ENCODE measurements at regions not wholly inside any gene's neighbourhood (a gene's known extent, or its start where the extent isn't known, plus 50 kb on each side); places are given as distances from the start of the nearest gene placed in this dataset.
A peak's percentile ranks its signal among the peaks of the same experiment; 100 is the strongest.

DNA sequence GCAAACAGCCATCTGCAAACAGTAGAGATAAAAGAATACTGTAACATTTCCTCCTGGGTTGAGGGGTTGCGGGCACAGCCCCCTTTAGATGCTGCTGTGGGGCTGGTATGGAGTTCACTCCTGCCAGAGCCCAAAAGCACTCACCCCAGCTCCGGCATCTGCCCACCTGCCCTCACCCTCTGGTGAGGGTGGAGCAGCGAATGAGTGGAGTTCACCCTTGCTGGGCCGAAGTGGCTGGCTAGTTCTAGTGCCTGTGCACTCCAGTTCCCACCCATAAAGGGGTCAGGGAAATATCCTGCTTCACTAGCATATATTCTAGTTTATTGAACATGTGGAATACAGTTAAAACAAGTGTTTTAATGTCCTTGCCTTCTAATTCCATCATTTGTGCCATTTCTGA lies 209.7 kb upstream of the SGO1 start:
- Histone ChIP-seq H3K36me3 (ENCODE audit: control insufficient read depth, insufficient read depth, low read length) (no peaks in the 10 kb centered on the region), H3K9me3 (ENCODE audit: control insufficient read depth, low read length) (peaks cover 15% of the 10 kb centered on the region), H3K4me3 (ENCODE audit: low read length) (no peak overlapping the region), H3K9ac (ENCODE audit: extremely low read depth, low read length, poor library complexity, severe bottlenecking) (no peak overlapping the region), H3K27ac (ENCODE audit: low read depth, low read length) (no peak overlapping the region), H3K27me3 (ENCODE audit: control insufficient read depth, insufficient read depth, low read length, poor library complexity, severe bottlenecking) (no peaks in the 10 kb centered on the region), H3K4me1 (ENCODE audit: control insufficient read depth, insufficient read depth, low read length) (no peaks in the 10 kb centered on the region)
- peaks cover 15% of the 10 kb centered on the region for H3K4me1 Mint-ChIP-seq
- H3K27ac Mint-ChIP-seq: no peak overlapping the region
- TF ChIP-seq, protein P1, sequence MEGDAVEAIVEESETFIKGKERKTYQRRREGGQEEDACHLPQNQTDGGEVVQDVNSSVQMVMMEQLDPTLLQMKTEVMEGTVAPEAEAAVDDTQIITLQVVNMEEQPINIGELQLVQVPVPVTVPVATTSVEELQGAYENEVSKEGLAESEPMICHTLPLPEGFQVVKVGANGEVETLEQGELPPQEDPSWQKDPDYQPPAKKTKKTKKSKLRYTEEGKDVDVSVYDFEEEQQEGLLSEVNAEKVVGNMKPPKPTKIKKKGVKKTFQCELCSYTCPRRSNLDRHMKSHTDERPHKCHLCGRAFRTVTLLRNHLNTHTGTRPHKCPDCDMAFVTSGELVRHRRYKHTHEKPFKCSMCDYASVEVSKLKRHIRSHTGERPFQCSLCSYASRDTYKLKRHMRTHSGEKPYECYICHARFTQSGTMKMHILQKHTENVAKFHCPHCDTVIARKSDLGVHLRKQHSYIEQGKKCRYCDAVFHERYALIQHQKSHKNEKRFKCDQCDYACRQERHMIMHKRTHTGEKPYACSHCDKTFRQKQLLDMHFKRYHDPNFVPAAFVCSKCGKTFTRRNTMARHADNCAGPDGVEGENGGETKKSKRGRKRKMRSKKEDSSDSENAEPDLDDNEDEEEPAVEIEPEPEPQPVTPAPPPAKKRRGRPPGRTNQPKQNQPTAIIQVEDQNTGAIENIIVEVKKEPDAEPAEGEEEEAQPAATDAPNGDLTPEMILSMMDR (conservative IDR thresholded peaks at IDR 0.05): no peak
- DNase-seq: no peak
- peaks cover 3% of the 10 kb centered on the region for H3K36me3 Mint-ChIP-seq (ENCODE audit: low read depth)
- H3K27me3 Mint-ChIP-seq (ENCODE audit: insufficient read depth): no peaks in the 10 kb centered on the region
- 79 to 96% methylated on average over 3 to 4 of the region's 4 CpGs for WGBS, 2 experiments (ENCODE audit: insufficient coverage in 1 of 2, insufficient read length in 1 of 2)
- H3K9me3 Mint-ChIP-seq: peaks cover 3% of the 10 kb centered on the region
- no peak overlapping the region for H3K4me3 Mint-ChIP-seq

DNA sequence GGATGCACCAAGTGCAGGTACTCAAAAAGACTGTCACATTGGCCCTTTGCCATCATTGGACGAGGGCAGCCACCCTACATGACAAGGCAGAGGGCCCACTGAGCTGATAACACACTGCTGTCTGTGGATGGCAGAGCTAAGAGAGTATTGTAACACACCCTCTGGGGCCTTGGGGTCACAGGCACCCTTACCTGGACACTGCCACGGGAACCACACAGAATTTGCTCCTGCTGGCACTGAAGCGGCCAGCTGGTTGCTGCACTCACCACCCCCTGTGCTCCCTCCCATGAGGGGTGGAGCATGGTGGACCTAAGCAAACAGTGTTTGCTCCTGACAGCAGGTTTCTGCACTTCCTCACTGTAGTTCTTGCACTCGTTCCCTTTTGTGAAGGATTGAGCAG lies 208.2 kb upstream of the SGO1 start:
- 90% methylated on average over 2 to 4 of the region's 4 CpGs for WGBS, 2 experiments (ENCODE audit: insufficient coverage in 1 of 2, insufficient read length in 1 of 2)
- peaks cover 3% of the 10 kb centered on the region for H3K9me3 Mint-ChIP-seq
- H3K4me3 Mint-ChIP-seq: no peak overlapping the region
- Histone ChIP-seq H3K27me3 (ENCODE audit: control insufficient read depth, insufficient read depth, low read length, poor library complexity, severe bottlenecking) (no peaks in the 10 kb centered on the region), H3K4me1 (ENCODE audit: control insufficient read depth, insufficient read depth, low read length) (no peaks in the 10 kb centered on the region), H3K4me3 (ENCODE audit: low read length) (no peak overlapping the region), H3K9me3 (ENCODE audit: control insufficient read depth, low read length) (peaks cover 15% of the 10 kb centered on the region), H3K36me3 (ENCODE audit: control insufficient read depth, insufficient read depth, low read length) (no peaks in the 10 kb centered on the region), H3K27ac (ENCODE audit: low read depth, low read length) (no peak overlapping the region), H3K9ac (ENCODE audit: extremely low read depth, low read length, poor library complexity, severe bottlenecking) (no peak overlapping the region)
- peak; percentile 57 for DNase-seq
- TF ChIP-seq, protein P1 (conservative IDR thresholded peaks at IDR 0.05): no peak
- peaks cover 3% of the 10 kb centered on the region for H3K36me3 Mint-ChIP-seq (ENCODE audit: low read depth)
- peaks cover 15% of the 10 kb centered on the region for H3K4me1 Mint-ChIP-seq
- no peaks in the 10 kb centered on the region for H3K27me3 Mint-ChIP-seq (ENCODE audit: insufficient read depth)
- no peak overlapping the region for H3K27ac Mint-ChIP-seq

DNA sequence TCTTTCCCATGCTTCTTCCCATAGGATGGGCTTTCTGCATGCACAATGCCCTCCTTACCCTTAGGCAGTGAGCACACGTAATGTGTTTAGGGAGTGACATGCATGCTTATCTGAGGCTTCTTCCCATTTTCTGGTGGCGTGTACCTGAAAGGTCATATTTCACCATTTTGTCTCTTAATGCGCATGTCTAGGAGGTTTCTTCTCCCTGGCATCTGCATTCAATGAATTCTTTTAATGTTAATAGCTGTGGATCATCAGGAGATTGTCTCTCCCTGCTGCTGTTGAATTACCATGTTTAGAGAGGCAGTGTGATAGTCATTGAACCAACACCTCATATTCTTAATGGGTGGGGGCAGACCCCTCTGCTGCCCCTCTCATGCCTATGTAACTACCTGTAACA lies 205.6 kb upstream of the SGO1 start:
- no peak overlapping the region for H3K27ac ChIP-seq (ENCODE audit: low read depth, low read length)
- 62 to 90% methylated on average over 2 to 3 of the region's 3 CpGs for WGBS, 2 experiments (ENCODE audit: insufficient coverage in 1 of 2, insufficient read length in 1 of 2)
- no peak overlapping the region for H3K9ac ChIP-seq (ENCODE audit: extremely low read depth, low read length, poor library complexity, severe bottlenecking)
- TF ChIP-seq, protein P1 (conservative IDR thresholded peaks at IDR 0.05): no peak
- H3K4me1 ChIP-seq (ENCODE audit: control insufficient read depth, insufficient read depth, low read length): no peaks in the 10 kb centered on the region
- Mint-ChIP-seq H3K27me3 (ENCODE audit: insufficient read depth) (no peaks in the 10 kb centered on the region), H3K9me3 (peaks cover 3% of the 10 kb centered on the region), H3K4me1 (peaks cover 15% of the 10 kb centered on the region), H3K27ac (no peak overlapping the region), H3K4me3 (no peak overlapping the region), H3K36me3 (ENCODE audit: low read depth) (peaks cover 3% of the 10 kb centered on the region)
- H3K4me3 ChIP-seq (ENCODE audit: low read length): no peak overlapping the region
- no peaks in the 10 kb centered on the region for H3K36me3 ChIP-seq (ENCODE audit: control insufficient read depth, insufficient read depth, low read length)
- H3K9me3 ChIP-seq (ENCODE audit: control insufficient read depth, low read length): peaks cover 15% of the 10 kb centered on the region
- H3K27me3 ChIP-seq (ENCODE audit: control insufficient read depth, insufficient read depth, low read length, poor library complexity, severe bottlenecking): no peaks in the 10 kb centered on the region
- DNase-seq: no peak

Measured in endodermal cell (in vitro differentiated cells).